AG09319 (cell line): ENCODE measurements at regions not wholly inside any gene's neighbourhood (a gene's known extent, or its start where the extent isn't known, plus 50 kb on each side); places are given as distances from the start of the nearest gene placed in this dataset.

Experiments used
- DNase-seq: peaks from one replicate; pipeline ENCODE4 v3.0.0-alpha.2; 2010; ENCODE audit warnings: low read depth; ENCODE audit errors: extremely low read depth
- TF ChIP-seq, protein P1 (sequence below): IDR thresholded peaks from 2 replicates; pipeline ENCODE4 v1.5.1; 2011; ENCODE audit warnings: low read depth, mild to moderate bottlenecking, inconsistent platforms, low read length, moderate library complexity

DNA sequence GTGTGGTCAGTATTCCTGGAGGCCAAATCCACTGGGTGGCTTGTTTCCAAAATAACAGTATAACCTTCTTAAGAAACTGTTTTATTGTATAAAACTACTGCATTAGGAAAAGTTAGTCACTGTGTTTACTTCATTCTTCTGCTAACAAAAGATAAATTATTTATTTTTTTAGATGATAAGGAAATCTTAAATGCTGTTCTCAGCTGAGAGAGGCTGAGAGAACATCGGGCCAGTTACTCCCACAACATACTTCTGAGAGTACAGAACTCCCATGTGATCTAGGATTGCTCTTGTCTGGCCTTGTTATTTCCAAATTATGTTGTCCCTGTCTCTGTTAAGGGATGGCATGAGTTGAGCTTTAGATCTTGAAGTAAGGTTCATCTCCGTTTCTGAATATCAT is 96.7 kb upstream of the CXADR start:
- no peak for DNase-seq
- TF ChIP-seq, protein P1, sequence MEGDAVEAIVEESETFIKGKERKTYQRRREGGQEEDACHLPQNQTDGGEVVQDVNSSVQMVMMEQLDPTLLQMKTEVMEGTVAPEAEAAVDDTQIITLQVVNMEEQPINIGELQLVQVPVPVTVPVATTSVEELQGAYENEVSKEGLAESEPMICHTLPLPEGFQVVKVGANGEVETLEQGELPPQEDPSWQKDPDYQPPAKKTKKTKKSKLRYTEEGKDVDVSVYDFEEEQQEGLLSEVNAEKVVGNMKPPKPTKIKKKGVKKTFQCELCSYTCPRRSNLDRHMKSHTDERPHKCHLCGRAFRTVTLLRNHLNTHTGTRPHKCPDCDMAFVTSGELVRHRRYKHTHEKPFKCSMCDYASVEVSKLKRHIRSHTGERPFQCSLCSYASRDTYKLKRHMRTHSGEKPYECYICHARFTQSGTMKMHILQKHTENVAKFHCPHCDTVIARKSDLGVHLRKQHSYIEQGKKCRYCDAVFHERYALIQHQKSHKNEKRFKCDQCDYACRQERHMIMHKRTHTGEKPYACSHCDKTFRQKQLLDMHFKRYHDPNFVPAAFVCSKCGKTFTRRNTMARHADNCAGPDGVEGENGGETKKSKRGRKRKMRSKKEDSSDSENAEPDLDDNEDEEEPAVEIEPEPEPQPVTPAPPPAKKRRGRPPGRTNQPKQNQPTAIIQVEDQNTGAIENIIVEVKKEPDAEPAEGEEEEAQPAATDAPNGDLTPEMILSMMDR: no peak

GRCh38 chr21:17422931-17423330 is 89.9 kb upstream of the CXADR start:
- TF ChIP-seq, protein P1: no peak
- DNase-seq: no peak

- no peak for DNase-seq
- TF ChIP-seq, protein P1: no peak
These were observed 85.7 kb upstream of the CXADR start for GRCh38 chr21:17427157-17427556.

DNA sequence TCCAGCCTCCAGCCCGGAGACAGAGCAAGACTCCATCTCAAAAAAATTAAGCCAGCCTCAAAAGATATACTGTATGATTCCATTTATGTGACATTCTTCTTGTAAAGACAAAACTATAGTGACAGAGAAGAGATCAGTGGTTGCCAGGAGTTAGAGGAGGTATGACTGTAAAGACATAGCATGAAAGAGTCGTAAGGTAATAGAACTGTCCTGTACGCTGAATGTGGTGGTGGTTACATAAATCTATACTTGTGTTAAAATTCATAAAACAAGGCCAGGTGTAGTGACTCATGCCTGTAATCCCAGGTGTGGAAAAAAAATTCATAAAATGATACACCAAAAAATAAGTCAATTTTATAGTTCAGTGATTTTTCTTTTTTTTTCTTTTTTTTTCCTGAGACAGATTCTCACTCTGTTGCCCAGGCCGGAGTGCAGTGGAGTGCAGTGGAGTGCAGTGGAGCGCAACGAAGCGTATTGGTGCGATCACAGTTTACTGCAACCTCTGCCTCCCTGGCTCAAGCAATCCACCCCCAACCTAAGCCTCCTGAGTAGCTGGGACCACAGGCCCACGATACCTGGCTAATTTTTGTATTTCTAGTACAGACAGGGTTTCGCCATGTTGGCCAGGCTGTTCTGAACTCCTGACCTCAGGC is 84.9 kb upstream of the CXADR start:
- TF ChIP-seq, protein P1: no peak

DNA sequence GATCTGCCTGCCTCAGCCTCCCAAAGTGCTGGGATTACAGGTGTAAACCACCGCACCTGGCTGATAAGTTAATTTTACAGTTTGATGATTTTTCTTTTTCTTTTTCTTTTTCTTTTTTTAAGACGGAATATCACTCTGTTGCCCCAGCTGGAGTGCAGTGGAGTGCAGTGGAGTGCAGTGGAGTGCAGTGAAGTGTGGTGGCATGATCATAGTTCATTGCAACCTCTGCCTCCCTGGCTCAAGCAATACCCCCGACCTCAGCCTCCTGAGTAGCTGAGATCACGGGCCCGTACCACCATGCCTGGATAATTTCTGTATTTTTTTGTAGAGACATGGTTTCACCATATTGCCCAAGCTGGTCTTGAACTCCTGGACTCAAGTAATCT is 84.4 kb upstream of the CXADR start:
- TF ChIP-seq, protein P1: no peak
- no peak for DNase-seq

More for the DNA sequence above, 84.9 kb upstream of the CXADR start:
- no peak for DNase-seq

DNA sequence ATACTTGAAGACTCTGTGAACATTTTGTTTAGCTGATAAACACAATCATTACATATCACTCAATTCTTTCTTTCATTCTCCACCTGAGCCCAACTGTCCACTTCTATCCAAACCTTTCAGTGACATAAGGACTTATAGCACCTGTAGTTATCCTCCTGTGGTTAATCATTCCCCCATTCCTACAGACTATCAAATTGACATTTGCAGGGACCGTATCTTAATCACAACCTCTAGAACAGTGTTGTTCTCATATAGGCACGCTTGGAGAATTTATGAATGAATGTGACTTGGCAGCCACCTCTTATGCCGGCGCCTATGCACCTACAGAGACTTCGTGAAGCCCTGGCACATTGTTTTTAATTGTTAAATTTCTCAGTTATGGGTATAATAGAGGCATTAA is 83.9 kb upstream of the CXADR start:
- TF ChIP-seq, protein P1: no peak
- no peak for DNase-seq

GRCh38 chr21:17429936-17430335 is 82.9 kb upstream of the CXADR start:
- TF ChIP-seq, protein P1: no peak
- no peak for DNase-seq
